H9 (cell line): ENCODE measurements at regions not wholly inside any gene's neighbourhood (a gene's known extent, or its start where the extent isn't known, plus 50 kb on each side); places are given as distances from the start of the nearest gene placed in this dataset.

ENCODE experiments used
- DNase-seq: peaks from one replicate; pipeline ENCODE4 v3.0.0-alpha.2; 2017
- H2AFZ ChIP-seq: one replicate; pipeline ENCODE4 v1.6.1; 2013; ENCODE audit warnings: mild to moderate bottlenecking, low read length, control low read depth, moderate library complexity
- H2AK5ac ChIP-seq: 2 replicates; pipeline ENCODE4 v1.6.1; 2013; ENCODE audit warnings: low read length, control low read depth, mixed read lengths; ENCODE audit not compliant: insufficient read length
- H2BK120ac ChIP-seq: one replicate; pipeline ENCODE4 v1.6.1; 2013; ENCODE audit warnings: low read depth, mild to moderate bottlenecking, low read length, control low read depth, inconsistent platforms; ENCODE audit not compliant: poor library complexity, severe bottlenecking
- H2BK12ac ChIP-seq: 2 replicates; pipeline ENCODE4 v1.6.1; 2013; ENCODE audit warnings: low read length, control low read depth, mixed read lengths, low read depth; ENCODE audit not compliant: insufficient read length
- H2BK15ac ChIP-seq: 2 replicates; pipeline ENCODE4 v1.6.1; 2013; ENCODE audit warnings: low read depth, low read length, control low read depth
- H2BK20ac ChIP-seq: one replicate; pipeline ENCODE4 v1.6.1; 2013; ENCODE audit warnings: low read depth, mild to moderate bottlenecking, low read length, control low read depth, inconsistent platforms; ENCODE audit not compliant: poor library complexity, severe bottlenecking
- H2BK5ac ChIP-seq: 2 replicates; pipeline ENCODE4 v1.6.1; 2013; ENCODE audit warnings: low read length, control low read depth, mixed read lengths; ENCODE audit not compliant: insufficient read length
- H3K14ac ChIP-seq: 2 replicates; pipeline ENCODE4 v1.6.1; 2013; ENCODE audit warnings: low read length, control low read depth; ENCODE audit not compliant: insufficient read depth
- H3K18ac ChIP-seq: 2 replicates; pipeline ENCODE4 v1.6.1; 2013; ENCODE audit warnings: low read depth, mild to moderate bottlenecking, mixed read lengths, low read length, control low read depth; ENCODE audit not compliant: insufficient read length
- H3K23ac ChIP-seq: 2 replicates; pipeline ENCODE4 v1.6.1; 2013; ENCODE audit warnings: low read length, control low read depth, mixed read lengths, low read depth; ENCODE audit not compliant: insufficient read length
- H3K23me2 ChIP-seq: 2 replicates; pipeline ENCODE4 v1.6.1; 2013; ENCODE audit warnings: low read depth, mild to moderate bottlenecking, mixed read lengths, low read length, control low read depth; ENCODE audit not compliant: insufficient read length, poor library complexity, severe bottlenecking
- H3K27ac ChIP-seq: 2 replicates; pipeline ENCODE4 v1.5.1; 2013; ENCODE audit warnings: low read length, control low read depth, mixed read lengths, low read depth; ENCODE audit not compliant: insufficient read length
- H3K27me3 ChIP-seq: 2 replicates; pipeline ENCODE4 v1.6.1; 2013; ENCODE audit warnings: low read length, control low read depth, inconsistent platforms; ENCODE audit not compliant: insufficient read depth
- H3K4ac ChIP-seq: 2 replicates; pipeline ENCODE4 v1.6.1; 2013; ENCODE audit warnings: low read depth, mild to moderate bottlenecking, control low read depth, inconsistent platforms, low read length, moderate library complexity
- H3K4me1 ChIP-seq: 2 replicates; pipeline ENCODE4 v1.6.1; 2013; ENCODE audit warnings: low read length, control low read depth, inconsistent platforms; ENCODE audit not compliant: insufficient read depth
- H3K4me2 ChIP-seq: 2 replicates; pipeline ENCODE4 v1.6.1; 2013; ENCODE audit warnings: low read length, control low read depth, mixed read lengths; ENCODE audit not compliant: insufficient read length, insufficient read depth
- H3K56ac ChIP-seq: 2 replicates; pipeline ENCODE4 v1.6.1; 2013; ENCODE audit warnings: low read depth, mild to moderate bottlenecking, mixed read lengths, low read length, control low read depth; ENCODE audit not compliant: insufficient read length
- H3K79me1 ChIP-seq: 2 replicates; pipeline ENCODE4 v1.6.1; 2013; ENCODE audit warnings: low read depth, mild to moderate bottlenecking, moderate library complexity, low read length, control low read depth, inconsistent platforms; ENCODE audit not compliant: insufficient read depth, poor library complexity, severe bottlenecking
- H3K79me2 ChIP-seq: 2 replicates; pipeline ENCODE4 v1.6.1; 2013; ENCODE audit warnings: low read length, control low read depth, inconsistent platforms; ENCODE audit not compliant: insufficient read depth
- H3K9ac ChIP-seq: 2 replicates; pipeline ENCODE4 v1.6.1; 2013; ENCODE audit warnings: low read length, control low read depth, mixed read lengths; ENCODE audit not compliant: insufficient read length; ENCODE audit errors: extremely low read depth
- H3K9me3 ChIP-seq: one replicate; pipeline ENCODE4 v1.6.1; 2013; ENCODE audit warnings: low read depth, low read length, inconsistent platforms; ENCODE audit not compliant: control insufficient read depth
- H3T11ph ChIP-seq: one replicate; pipeline ENCODE4 v1.6.1; 2013; ENCODE audit warnings: mild to moderate bottlenecking, low read length, control low read depth, inconsistent platforms
- H4K20me1 ChIP-seq: one replicate; pipeline ENCODE4 v1.6.1; 2013; ENCODE audit not compliant: control insufficient read depth, insufficient read length, insufficient read depth
- H4K5ac ChIP-seq: 2 replicates; pipeline ENCODE4 v1.6.1; 2013; ENCODE audit warnings: low read depth, mild to moderate bottlenecking, mixed read lengths, low read length, control low read depth; ENCODE audit not compliant: insufficient read length
- H4K8ac ChIP-seq: replicated peaks from 2 replicates; pipeline ENCODE4 v1.6.1; 2013; ENCODE audit warnings: low read length, control low read depth, mixed read lengths, low read depth; ENCODE audit not compliant: insufficient read length
- H4K91ac ChIP-seq: 2 replicates; pipeline ENCODE4 v1.6.1; 2013; ENCODE audit warnings: low read depth, mild to moderate bottlenecking, moderate library complexity, mixed read lengths, low read length, control low read depth; ENCODE audit not compliant: insufficient read length
- H3K27ac Mint-ChIP-seq, 3 experiments: 2 replicates in 2 of 3; 3 replicates in 1 of 3; pipeline ENCODE4 v1.8.0; 2020 to 2021; ENCODE audit warnings: mixed read lengths in 3 of 3, mild to moderate bottlenecking in 1 of 3, moderate library complexity in 1 of 3
- H3K27me3 Mint-ChIP-seq: 2 replicates; pipeline ENCODE4 v1.8.0; 2021; ENCODE audit warnings: low read depth, mild to moderate bottlenecking, moderate library complexity, mixed read lengths
- H3K36me3 Mint-ChIP-seq, 3 experiments: 2 replicates in 2 of 3; 3 replicates in 1 of 3; pipeline ENCODE4 v1.8.0; 2020 to 2021; ENCODE audit warnings: low read depth in 3 of 3, mixed read lengths in 3 of 3; ENCODE audit not compliant: insufficient read depth in 1 of 3
- H3K4me1 Mint-ChIP-seq, 2 experiments: 2 replicates each; pipeline ENCODE4 v1.8.0; 2020; ENCODE audit warnings: mixed read lengths in 2 of 2
- H3K4me3 Mint-ChIP-seq, 2 experiments: 2 replicates in 1 of 2; 3 replicates in 1 of 2; pipeline ENCODE4 v1.8.0; 2020 to 2021; ENCODE audit warnings: mild to moderate bottlenecking in 2 of 2, mixed read lengths in 2 of 2, moderate library complexity in 1 of 2
- H3K9me3 Mint-ChIP-seq, 2 experiments: 2 replicates in 1 of 2; 3 replicates in 1 of 2; pipeline ENCODE4 v1.8.0; 2020; ENCODE audit warnings: mild to moderate bottlenecking in 2 of 2, mixed read lengths in 2 of 2, moderate library complexity in 1 of 2
- CTCF ChIP-seq: fragments of 200-600 bp; sonication (generic); conservative IDR thresholded peaks from 3 replicates; pipeline ENCODE4 v1.8.0; 2021; ENCODE audit warnings: antibody characterized with exemption, mild to moderate bottlenecking
- WGBS: extraction: QIAGEN DNeasy Blood & Tissue Kit; methylation state at CpG from one replicate; pipeline ENCODE4 v1.1.7; 2013; ENCODE audit warnings: missing lambda C conversion rate, low lambda C conversion rate, mixed read lengths; ENCODE audit not compliant: insufficient read length; ENCODE audit errors: extremely low coverage; 5-methylcytosine and 5-hydroxymethylcytosine counted together

GRCh38 chr6:139659196-139659595, 284.7 kb upstream of the CITED2 start:
- no CpG with 5 or more reads among the region's 3 CpGs for WGBS
- H3K18ac ChIP-seq, result no peak overlapping the region
- H3K27me3 Mint-ChIP-seq, result no peaks in the 10 kb centered on the region

More at GRCh38 chr6:139659196-139659595, 284.7 kb upstream of the CITED2 start:
- Histone ChIP-seq H3K56ac (no peak overlapping the region), H4K5ac (no peak overlapping the region), H4K91ac (no peak overlapping the region), H2AFZ (no peak overlapping the region), H2BK120ac (no peak overlapping the region), H3K14ac (no peak overlapping the region), H3K79me1 (no peaks in the 10 kb centered on the region), H2AK5ac (no peak overlapping the region), H2BK12ac (no peak overlapping the region), H3K23ac (no peak overlapping the region), H3K79me2 (no peaks in the 10 kb centered on the region), H3K9ac (no peak overlapping the region), H3K4me2 (no peak overlapping the region), H3K9me3 (no peaks in the 10 kb centered on the region), H3T11ph (no peak overlapping the region), H3K27ac (no peak overlapping the region), H3K4me1 (peaks cover 3% of the 10 kb centered on the region; the same call in 1 of the 2 replicates), H4K20me1 (no peaks in the 10 kb centered on the region), H2BK15ac (no peak overlapping the region), H2BK20ac (no peak overlapping the region), H3K23me2 (no peaks in the 10 kb centered on the region), H3K4ac (no peak overlapping the region), H4K8ac (no peak overlapping the region), H2BK5ac (no peak overlapping the region), H3K27me3 (no peaks in the 10 kb centered on the region)
- H3K9me3 Mint-ChIP-seq, result peaks cover 8 to 9% of the 10 kb centered on the region in 2 experiments
- no peak overlapping the region for H3K4me3 Mint-ChIP-seq
- H3K27ac Mint-ChIP-seq, result no peak overlapping the region
- no peak for TF ChIP-seq CTCF
- H3K4me1 Mint-ChIP-seq, result peaks cover 22 to 29% of the 10 kb centered on the region in 2 experiments
- no peak for DNase-seq
- peaks cover 0 to 17% (median 5%) of the 10 kb centered on the region in 3 experiments; a peak in 4 of 7 replicates for H3K36me3 Mint-ChIP-seq
